Rectal smooth muscle tissue (tissue), 1 donor: ENCODE measurements at regions not wholly inside any gene's neighbourhood (a gene's known extent, or its start where the extent isn't known, plus 50 kb on each side); places are given as distances from the start of the nearest gene placed in this dataset.

ENCODE experiments used
- H3K27ac ChIP-seq: one replicate; pipeline ENCODE4 v1.7.0; 2013; ENCODE audit warnings: low read depth, low read length, inconsistent platforms
- H3K27me3 ChIP-seq: one replicate; pipeline ENCODE4 v1.7.0; 2013; ENCODE audit warnings: low read length; ENCODE audit not compliant: control insufficient read depth, insufficient read depth
- H3K36me3 ChIP-seq: one replicate; pipeline ENCODE4 v1.7.0; 2013; ENCODE audit warnings: low read length; ENCODE audit not compliant: control insufficient read depth, insufficient read depth
- H3K4me1 ChIP-seq: one replicate; pipeline ENCODE4 v1.7.0; 2013; ENCODE audit warnings: low read length; ENCODE audit not compliant: control insufficient read depth, insufficient read depth
- H3K4me3 ChIP-seq: one replicate; pipeline ENCODE4 v1.7.0; 2013; ENCODE audit warnings: low read length
- H3K9ac ChIP-seq: one replicate; pipeline ENCODE4 v1.7.0; 2013; ENCODE audit warnings: low read length

GRCh38 chr3:168470380-168470779 lies 374.7 kb upstream of the GOLIM4 start:
- Histone ChIP-seq H3K27me3 (no peaks in the 10 kb centered on the region), H3K36me3 (no peaks in the 10 kb centered on the region), H3K4me1 (no peaks in the 10 kb centered on the region)

GRCh38 chr3:168469436-168469835 lies 373.7 kb upstream of the GOLIM4 start:
- Histone ChIP-seq H3K9ac (no peak overlapping the region), H3K4me1 (no peaks in the 10 kb centered on the region), H3K27ac (no peak overlapping the region), H3K27me3 (no peaks in the 10 kb centered on the region), H3K36me3 (no peaks in the 10 kb centered on the region), H3K4me3 (no peak overlapping the region)

More at GRCh38 chr3:168470380-168470779, 374.7 kb upstream of the GOLIM4 start:
- no peak overlapping the region for H3K9ac ChIP-seq
- H3K27ac ChIP-seq, result no peak overlapping the region
- no peak overlapping the region for H3K4me3 ChIP-seq

DNA sequence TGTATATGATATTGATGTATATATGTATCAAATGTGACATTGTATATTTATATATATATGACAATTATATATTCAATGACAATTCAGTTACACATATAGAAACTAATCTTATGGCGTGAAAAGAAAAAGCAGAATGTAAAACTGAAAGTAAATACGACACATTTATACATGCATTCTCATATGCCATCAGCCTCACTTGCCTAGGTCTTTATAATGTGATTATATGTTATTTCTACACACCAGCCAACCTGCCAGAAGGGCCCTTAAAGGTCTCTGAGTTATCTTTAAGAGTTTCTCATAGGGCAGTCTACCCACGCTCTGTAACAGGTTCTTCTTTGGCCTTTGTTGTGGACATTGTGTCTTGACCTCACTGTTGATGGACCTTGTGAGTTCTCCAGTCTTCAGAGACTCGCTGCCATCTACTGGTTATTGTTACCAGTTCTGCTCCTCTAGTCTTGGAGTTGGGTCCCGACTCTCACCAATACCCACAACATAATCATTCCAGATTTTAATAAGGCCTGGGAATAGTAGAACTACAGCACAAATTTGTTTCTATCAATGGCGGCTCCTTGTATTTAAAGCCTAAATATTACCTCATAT lies 371.5 kb upstream of the GOLIM4 start:
- no peak overlapping the region for H3K9ac ChIP-seq
- no peaks in the 10 kb centered on the region for H3K36me3 ChIP-seq
- H3K27me3 ChIP-seq, result no peaks in the 10 kb centered on the region
- H3K4me3 ChIP-seq, result no peak overlapping the region
- no peak overlapping the region for H3K27ac ChIP-seq
- H3K4me1 ChIP-seq, result no peaks in the 10 kb centered on the region

DNA sequence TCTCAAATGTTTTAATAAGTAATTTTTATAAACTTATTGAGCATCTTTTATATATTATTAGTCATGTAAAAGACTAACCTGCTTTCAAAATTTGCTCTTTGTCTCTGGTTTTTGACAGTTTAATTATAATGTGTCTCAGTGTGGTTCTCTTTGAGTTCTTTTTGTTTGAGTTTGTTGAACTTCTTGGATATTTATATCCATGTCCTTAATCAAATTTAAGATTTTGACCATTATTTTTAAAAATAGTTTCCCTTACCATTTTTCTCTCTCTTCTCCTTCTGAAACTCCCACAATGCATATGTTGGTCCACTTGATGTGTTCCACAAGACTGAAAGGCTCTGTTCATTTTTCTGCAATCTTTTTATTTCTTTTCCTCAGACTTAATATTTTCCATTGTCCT lies 366.1 kb upstream of the GOLIM4 start:
- Histone ChIP-seq H3K27me3 (no peaks in the 10 kb centered on the region), H3K9ac (no peak overlapping the region), H3K4me3 (no peak overlapping the region), H3K4me1 (no peaks in the 10 kb centered on the region), H3K27ac (no peak overlapping the region), H3K36me3 (no peaks in the 10 kb centered on the region)

GRCh38 chr3:168459226-168459784 lies 363.6 kb upstream of the GOLIM4 start:
- Histone ChIP-seq H3K36me3 (no peaks in the 10 kb centered on the region), H3K9ac (no peak overlapping the region), H3K4me3 (no peak overlapping the region), H3K27me3 (no peaks in the 10 kb centered on the region), H3K27ac (no peak overlapping the region), H3K4me1 (no peaks in the 10 kb centered on the region)

DNA sequence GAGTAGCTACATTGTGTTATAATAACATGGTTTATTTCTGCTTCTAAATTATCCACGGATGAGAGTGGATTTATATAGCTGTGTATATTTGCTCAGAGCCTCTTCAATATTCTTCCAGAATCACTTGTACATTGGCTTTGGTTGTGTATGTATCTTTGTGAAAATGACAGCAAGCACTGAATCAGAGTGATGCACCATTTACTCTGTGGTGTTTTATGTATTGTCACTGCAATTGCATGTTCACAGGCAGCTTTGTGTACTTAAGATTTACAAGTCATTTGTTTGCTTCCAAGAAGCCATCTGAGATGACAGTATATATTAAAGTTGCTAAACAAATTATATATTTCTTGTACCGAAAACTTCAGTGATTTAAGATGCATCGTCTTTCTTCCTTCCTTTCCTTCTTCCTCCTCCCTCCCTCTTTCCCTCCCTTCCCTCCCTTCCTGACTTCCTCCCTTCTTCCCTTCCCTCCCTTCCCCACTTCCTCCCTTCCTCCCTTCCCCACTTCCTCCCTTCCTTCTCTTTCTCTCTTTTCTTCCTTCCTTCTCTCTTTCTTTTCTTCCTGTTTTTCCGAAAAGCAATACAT lies 362.3 kb upstream of the GOLIM4 start:
- no peak overlapping the region for H3K27ac ChIP-seq
- H3K4me3 ChIP-seq, result no peak overlapping the region
- H3K36me3 ChIP-seq, result no peaks in the 10 kb centered on the region
- no peak overlapping the region for H3K9ac ChIP-seq
- no peaks in the 10 kb centered on the region for H3K4me1 ChIP-seq
- H3K27me3 ChIP-seq, result no peaks in the 10 kb centered on the region

- no peaks in the 10 kb centered on the region for H3K27me3 ChIP-seq
- H3K9ac ChIP-seq, result no peak overlapping the region
- H3K36me3 ChIP-seq, result no peaks in the 10 kb centered on the region
- no peak overlapping the region for H3K4me3 ChIP-seq
- H3K27ac ChIP-seq, result no peak overlapping the region
- H3K4me1 ChIP-seq, result no peaks in the 10 kb centered on the region
Observed at GRCh38 chr3:168455814-168456213, 360.1 kb upstream of the GOLIM4 start.

DNA sequence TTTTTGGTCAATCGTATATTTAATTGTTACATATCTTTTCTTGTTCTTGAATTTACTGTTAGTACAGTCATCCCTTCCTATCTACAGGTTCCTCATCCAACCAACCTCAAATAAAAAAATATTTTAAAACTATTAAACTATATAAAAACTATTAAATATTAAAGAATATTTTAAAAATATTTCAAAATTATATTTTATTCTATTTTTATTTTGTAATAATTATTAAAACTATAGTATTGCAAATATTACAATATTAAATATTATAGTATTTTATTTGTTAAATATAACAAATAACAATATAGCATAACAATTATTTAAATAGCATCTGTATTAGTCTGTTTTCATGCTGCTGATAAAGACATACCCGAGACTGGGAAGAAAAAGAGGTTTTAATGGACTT lies 357.9 kb upstream of the GOLIM4 start:
- no peaks in the 10 kb centered on the region for H3K36me3 ChIP-seq
- no peak overlapping the region for H3K4me3 ChIP-seq
- no peaks in the 10 kb centered on the region for H3K27me3 ChIP-seq
- H3K27ac ChIP-seq, result no peak overlapping the region
- H3K9ac ChIP-seq, result no peak overlapping the region
- no peaks in the 10 kb centered on the region for H3K4me1 ChIP-seq

DNA sequence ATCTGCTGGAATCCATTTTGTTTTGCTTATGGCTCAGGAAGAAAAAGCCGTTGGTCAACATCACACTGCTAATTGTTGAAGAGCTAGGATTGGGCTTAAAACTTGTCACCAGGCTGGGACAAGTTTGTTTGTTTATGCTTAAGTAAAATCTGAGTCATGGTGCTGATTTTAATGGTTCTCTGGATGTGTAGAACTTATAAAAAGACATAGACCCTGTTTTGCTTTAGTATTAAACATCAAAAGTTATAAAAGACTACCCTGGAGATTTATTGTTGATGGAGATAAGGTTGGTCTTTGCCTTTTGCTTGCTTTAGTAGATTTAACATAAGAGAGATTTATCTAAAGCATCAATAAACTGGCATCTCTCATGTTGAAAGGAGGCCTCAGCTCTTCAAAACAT lies 348.2 kb upstream of the GOLIM4 start:
- H3K27me3 ChIP-seq, result no peaks in the 10 kb centered on the region

GRCh38 chr3:168442502-168442901 lies 346.8 kb upstream of the GOLIM4 start:
- Histone ChIP-seq H3K27ac (no peak overlapping the region), H3K9ac (no peak overlapping the region), H3K36me3 (no peaks in the 10 kb centered on the region), H3K27me3 (no peaks in the 10 kb centered on the region), H3K4me1 (no peaks in the 10 kb centered on the region), H3K4me3 (no peak overlapping the region)

More for the DNA sequence above, 348.2 kb upstream of the GOLIM4 start:
- Histone ChIP-seq H3K4me3 (no peak overlapping the region), H3K4me1 (no peaks in the 10 kb centered on the region), H3K36me3 (no peaks in the 10 kb centered on the region), H3K27ac (no peak overlapping the region), H3K9ac (no peak overlapping the region)

- H3K27ac ChIP-seq, result no peak overlapping the region
- H3K9ac ChIP-seq, result no peak overlapping the region
- H3K27me3 ChIP-seq, result no peaks in the 10 kb centered on the region
- H3K4me1 ChIP-seq, result no peaks in the 10 kb centered on the region
- H3K36me3 ChIP-seq, result no peaks in the 10 kb centered on the region
- H3K4me3 ChIP-seq, result no peak overlapping the region
Observed at GRCh38 chr3:168436245-168436724, 340.6 kb upstream of the GOLIM4 start.

GRCh38 chr3:168431491-168431890 lies 335.8 kb upstream of the GOLIM4 start:
- H3K4me3 ChIP-seq, result no peak overlapping the region
- no peaks in the 10 kb centered on the region for H3K36me3 ChIP-seq
- no peak overlapping the region for H3K9ac ChIP-seq
- no peak overlapping the region for H3K27ac ChIP-seq
- no peaks in the 10 kb centered on the region for H3K27me3 ChIP-seq
- no peaks in the 10 kb centered on the region for H3K4me1 ChIP-seq
